Putamen (tissue), 1 donor: ENCODE measurements at regions not wholly inside any gene's neighbourhood (a gene's known extent, or its start where the extent isn't known, plus 50 kb on each side); places are given as distances from the start of the nearest gene placed in this dataset.

Experiments used
- DNase-seq: peaks from one replicate; pipeline ENCODE4 v3.0.0-alpha.2; 2016; ENCODE audit warnings: low spot score

- no peak for DNase-seq
Observed at GRCh38 chr10:31606841-31607240, 287.8 kb downstream of the ZEB1 start.

GRCh38 chr10:31605861-31606525 lies 287.0 kb downstream of the ZEB1 start:
- no peak for DNase-seq

- no peak for DNase-seq
Observed at GRCh38 chr10:31605426-31605825, 286.4 kb downstream of the ZEB1 start.

GRCh38 chr10:31604646-31605170 lies 285.7 kb downstream of the ZEB1 start:
- DNase-seq = no peak

GRCh38 chr10:31604096-31604495 lies 285.1 kb downstream of the ZEB1 start:
- no peak for DNase-seq

GRCh38 chr10:31603235-31604087 lies 284.4 kb downstream of the ZEB1 start:
- DNase-seq = peak; percentile 70

- DNase-seq = peak; percentile 63
Observed at GRCh38 chr10:31602541-31603234, 283.7 kb downstream of the ZEB1 start.

- DNase-seq = no peak
Observed at GRCh38 chr10:31601136-31601535, 282.1 kb downstream of the ZEB1 start.

- no peak for DNase-seq
Observed at GRCh38 chr10:31599626-31600504, 280.8 kb downstream of the ZEB1 start.

GRCh38 chr10:31596765-31597164 lies 277.7 kb downstream of the ZEB1 start:
- DNase-seq = no peak

- no peak for DNase-seq
Observed at GRCh38 chr10:31595992-31596391, 277.0 kb downstream of the ZEB1 start.

- DNase-seq = no peak
Observed at GRCh38 chr10:31594347-31594873, 275.4 kb downstream of the ZEB1 start.

- DNase-seq = no peak
Observed at GRCh38 chr10:31593124-31593523, 274.1 kb downstream of the ZEB1 start.

GRCh38 chr10:31591569-31591968 lies 272.6 kb downstream of the ZEB1 start:
- DNase-seq = no peak

- DNase-seq = no peak
Observed at GRCh38 chr10:31590023-31590800, 271.2 kb downstream of the ZEB1 start.

- no peak for DNase-seq
Observed at GRCh38 chr10:31587691-31588090, 268.7 kb downstream of the ZEB1 start.

- DNase-seq = peak; percentile 43
Observed at GRCh38 chr10:31586723-31587638, 268.0 kb downstream of the ZEB1 start.

- DNase-seq = no peak
Observed at GRCh38 chr10:31584876-31585275, 265.9 kb downstream of the ZEB1 start.

- DNase-seq = no peak
Observed at GRCh38 chr10:31584098-31584631, 265.1 kb downstream of the ZEB1 start.
